GM13976 (cell line): ENCODE measurements at regions not wholly inside any gene's neighbourhood (a gene's known extent, or its start where the extent isn't known, plus 50 kb on each side); places are given as distances from the start of the nearest gene placed in this dataset.

Source experiments
- DNase-seq: peaks from one replicate; pipeline ENCODE4 v3.0.0; 2012; ENCODE audit warnings: low spot score
- in situ Hi-C: fragments of 300-500 bp; cut with MboI; formaldehyde crosslinking; loops from one replicate; pipeline ENCODE4 v1.12.0; 2022; ENCODE audit warnings: low sequenced_read_pairs, mixed read lengths, inconsistent platforms; ENCODE audit not compliant: unreplicated experiment
- TF ChIP-seq, protein P1 (sequence below): IDR thresholded peaks from 2 replicates; pipeline ENCODE4 v1.5.1; 2012; ENCODE audit warnings: borderline replicate concordance, mild to moderate bottlenecking; ENCODE audit not compliant: insufficient read depth; ENCODE audit errors: extremely low read depth, missing control alignments, control extremely low read depth

DNA sequence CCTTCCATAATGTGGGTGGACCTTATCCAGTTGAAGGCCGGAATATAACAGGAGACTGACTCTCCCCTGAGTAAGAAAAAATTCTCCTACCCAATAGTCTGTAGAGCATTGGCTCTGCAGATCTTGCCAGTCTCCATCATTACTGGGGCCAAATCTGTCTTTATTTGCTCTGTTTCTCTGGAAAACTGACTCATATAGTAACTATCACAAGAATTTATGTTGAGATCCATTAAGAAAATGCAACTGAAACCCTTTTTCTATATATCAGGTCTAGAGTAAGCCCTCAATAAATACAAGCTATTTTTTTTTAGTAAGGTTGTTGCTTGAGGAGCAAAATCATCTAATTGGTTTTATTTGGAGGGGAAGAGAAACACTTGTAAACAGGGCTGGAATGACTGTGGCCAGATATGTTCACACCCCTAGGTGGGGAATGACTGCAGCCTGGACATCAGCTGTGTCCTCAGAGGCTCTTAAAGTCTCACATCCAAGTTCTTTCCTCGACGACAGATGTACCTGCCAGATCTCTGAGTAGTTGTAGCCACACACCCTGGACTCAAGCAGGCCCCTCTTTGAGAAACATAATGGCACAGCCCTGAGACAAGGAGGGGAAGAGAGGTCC is 339.7 kb downstream of the TNS1 start:
- in situ Hi-C loops = no loop called here
- TF ChIP-seq, protein P1, sequence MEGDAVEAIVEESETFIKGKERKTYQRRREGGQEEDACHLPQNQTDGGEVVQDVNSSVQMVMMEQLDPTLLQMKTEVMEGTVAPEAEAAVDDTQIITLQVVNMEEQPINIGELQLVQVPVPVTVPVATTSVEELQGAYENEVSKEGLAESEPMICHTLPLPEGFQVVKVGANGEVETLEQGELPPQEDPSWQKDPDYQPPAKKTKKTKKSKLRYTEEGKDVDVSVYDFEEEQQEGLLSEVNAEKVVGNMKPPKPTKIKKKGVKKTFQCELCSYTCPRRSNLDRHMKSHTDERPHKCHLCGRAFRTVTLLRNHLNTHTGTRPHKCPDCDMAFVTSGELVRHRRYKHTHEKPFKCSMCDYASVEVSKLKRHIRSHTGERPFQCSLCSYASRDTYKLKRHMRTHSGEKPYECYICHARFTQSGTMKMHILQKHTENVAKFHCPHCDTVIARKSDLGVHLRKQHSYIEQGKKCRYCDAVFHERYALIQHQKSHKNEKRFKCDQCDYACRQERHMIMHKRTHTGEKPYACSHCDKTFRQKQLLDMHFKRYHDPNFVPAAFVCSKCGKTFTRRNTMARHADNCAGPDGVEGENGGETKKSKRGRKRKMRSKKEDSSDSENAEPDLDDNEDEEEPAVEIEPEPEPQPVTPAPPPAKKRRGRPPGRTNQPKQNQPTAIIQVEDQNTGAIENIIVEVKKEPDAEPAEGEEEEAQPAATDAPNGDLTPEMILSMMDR = no peak
- DNase-seq = no peak

DNA sequence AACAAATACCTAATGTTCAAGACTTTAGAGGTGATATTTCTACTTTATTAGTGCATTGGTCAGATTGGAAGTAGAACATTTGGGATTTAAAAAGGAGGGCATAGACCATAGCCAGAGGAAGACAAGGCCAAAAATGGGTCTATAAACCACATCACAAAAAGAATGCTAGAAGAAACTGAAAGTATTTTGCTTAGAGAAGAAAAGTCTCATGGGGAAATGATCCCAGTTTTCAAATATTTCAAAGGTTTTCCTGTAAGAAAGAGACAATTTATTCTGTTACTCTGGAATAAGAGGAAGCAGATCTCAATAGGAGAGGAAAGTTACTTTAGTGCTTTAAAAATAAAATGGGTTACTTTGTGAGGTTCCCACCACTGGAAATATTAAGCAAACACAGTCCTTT is 341.4 kb downstream of the TNS1 start:
- in situ Hi-C loops = no loop called here
- DNase-seq = no peak
- TF ChIP-seq, protein P1 = no peak

DNA sequence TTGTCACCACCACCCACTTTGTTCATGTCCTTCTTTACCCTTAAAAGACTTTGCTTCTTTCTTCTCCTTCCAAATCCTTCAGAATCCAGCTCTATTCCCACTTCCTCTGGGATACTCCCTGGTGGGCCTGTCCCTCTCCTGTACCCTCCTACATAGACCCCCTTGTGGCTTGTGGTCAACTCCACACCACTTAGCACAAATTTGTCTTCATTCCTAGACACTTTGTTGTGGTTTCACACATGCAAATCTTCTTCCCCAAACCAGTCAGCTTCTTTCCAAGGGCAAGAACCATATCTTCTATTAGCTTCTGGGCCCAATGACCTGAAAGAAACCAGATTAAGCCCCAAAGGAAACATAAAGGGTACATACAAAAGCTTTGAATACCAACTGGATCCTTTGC is 342.4 kb downstream of the TNS1 start:
- DNase-seq = no peak
- TF ChIP-seq, protein P1 = no peak
- in situ Hi-C loops = no loop called here

GRCh38 chr2:217658806-217659205 is 344.0 kb downstream of the TNS1 start:
- no peak for DNase-seq
- TF ChIP-seq, protein P1 = no peak
- in situ Hi-C loops = no loop called here

- no peak for DNase-seq
These were observed 345.5 kb downstream of the TNS1 start for GRCh38 chr2:217657252-217657651.

GRCh38 chr2:217656316-217656715 is 346.5 kb downstream of the TNS1 start:
- DNase-seq = no peak
- TF ChIP-seq, protein P1 = no peak
- in situ Hi-C loops = no loop called here

More at GRCh38 chr2:217657252-217657651, 345.5 kb downstream of the TNS1 start:
- TF ChIP-seq, protein P1 = no peak
- in situ Hi-C loops = no loop called here
